Endometrium (tissue), 2 donors: ENCODE measurements at regions not wholly inside any gene's neighbourhood (a gene's known extent, or its start where the extent isn't known, plus 50 kb on each side); places are given as distances from the start of the nearest gene placed in this dataset.
A peak's percentile ranks its signal among the peaks of the same experiment; 100 is the strongest.

ENCODE experiments used
- FAIRE-seq: peaks from 2 replicates; lab custom pipeline; 2012; peaks lifted over from hg19 to GRCh38; lab: Jason Lieb, UNC
- donor health status: control.
- donor health status: control.

GRCh38 chr3:27939521-27939920, 217.4 kb upstream of the EOMES start:
- no peak for FAIRE-seq

DNA sequence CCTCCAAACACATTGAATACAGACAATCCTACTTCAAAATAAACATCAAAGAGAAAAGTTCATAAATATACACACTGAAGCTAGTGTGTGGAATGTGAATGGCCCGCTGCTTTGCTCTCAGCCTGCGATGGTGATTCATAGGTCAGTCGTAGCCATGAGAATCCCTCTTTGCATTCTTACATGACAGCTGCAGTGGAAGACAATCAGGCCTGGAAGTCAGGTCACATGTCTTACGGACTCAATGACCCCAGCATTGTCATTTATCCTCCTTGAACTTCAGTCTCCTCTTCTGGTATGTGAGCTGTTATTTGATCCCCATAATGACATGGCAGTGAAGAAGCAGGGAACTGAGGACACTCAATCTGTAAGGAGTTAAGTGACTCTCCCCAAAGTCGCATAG, 217.8 kb upstream of the EOMES start:
- no peak for FAIRE-seq

DNA sequence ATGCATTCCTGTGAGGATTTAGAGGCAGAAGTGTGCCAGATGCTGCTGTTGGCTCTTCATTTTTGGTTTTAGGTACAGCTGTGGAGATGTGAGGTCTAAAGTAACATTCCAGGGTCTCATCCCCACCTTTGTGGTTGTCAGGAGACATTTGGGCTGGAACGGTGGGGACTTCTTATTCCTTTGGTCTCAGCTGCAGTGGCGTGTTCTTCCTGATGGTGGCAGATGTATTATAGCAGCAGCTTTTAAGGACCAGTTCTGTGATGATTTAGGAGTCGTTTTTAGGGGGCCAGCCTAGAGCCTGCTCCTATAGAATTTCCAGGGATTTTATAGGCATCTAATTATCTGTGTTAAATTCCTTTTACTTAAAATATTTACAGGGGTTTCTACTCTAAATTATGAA, 221.0 kb upstream of the EOMES start:
- no peak for FAIRE-seq

- FAIRE-seq: no peak
Measured at GRCh38 chr3:27945229-27945628, 223.1 kb upstream of the EOMES start.

DNA sequence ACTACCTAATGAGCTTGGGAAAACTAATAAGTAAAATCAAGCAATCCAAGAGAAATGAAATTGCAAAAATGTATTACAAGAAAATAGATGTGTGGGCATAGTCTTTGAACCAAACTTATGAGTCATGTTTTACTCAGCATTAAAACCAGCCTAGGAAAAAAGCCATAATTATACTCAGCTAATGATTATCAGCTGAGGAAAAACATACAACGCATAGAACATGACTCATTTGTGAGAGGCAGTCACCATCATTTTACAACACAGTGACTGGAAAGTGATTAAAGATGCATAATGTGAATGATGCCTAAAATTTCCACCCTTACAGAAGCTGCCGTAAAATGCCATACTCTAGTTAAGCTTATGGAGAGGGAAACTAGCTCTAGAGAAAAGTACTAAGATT, 238.0 kb upstream of the EOMES start:
- FAIRE-seq: no peak

DNA sequence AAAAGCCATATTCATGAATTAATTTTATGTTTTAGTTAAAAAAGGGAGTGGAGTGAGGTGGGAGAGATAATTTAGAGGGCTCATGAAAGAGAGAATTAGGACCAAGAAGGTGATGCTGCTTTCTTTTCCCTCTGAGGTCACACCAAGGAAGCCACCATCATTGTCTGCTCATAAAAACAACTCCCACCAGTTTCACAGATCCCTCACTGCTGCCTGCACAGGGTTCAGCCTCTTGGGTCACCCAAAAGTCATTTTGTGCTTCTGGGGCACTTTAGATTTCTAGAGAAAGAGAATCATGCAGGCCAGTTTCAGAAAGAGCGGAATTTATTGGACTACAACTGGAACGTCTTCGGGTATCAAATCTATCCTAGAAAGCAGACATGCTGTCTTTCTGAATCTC, 241.4 kb upstream of the EOMES start:
- no peak for FAIRE-seq

GRCh38 chr3:27971600-27971999, 249.5 kb upstream of the EOMES start:
- FAIRE-seq: no peak

GRCh38 chr3:27976933-27977332, 254.8 kb upstream of the EOMES start:
- FAIRE-seq: no peak

GRCh38 chr3:27978440-27978839, 256.3 kb upstream of the EOMES start:
- no peak for FAIRE-seq

DNA sequence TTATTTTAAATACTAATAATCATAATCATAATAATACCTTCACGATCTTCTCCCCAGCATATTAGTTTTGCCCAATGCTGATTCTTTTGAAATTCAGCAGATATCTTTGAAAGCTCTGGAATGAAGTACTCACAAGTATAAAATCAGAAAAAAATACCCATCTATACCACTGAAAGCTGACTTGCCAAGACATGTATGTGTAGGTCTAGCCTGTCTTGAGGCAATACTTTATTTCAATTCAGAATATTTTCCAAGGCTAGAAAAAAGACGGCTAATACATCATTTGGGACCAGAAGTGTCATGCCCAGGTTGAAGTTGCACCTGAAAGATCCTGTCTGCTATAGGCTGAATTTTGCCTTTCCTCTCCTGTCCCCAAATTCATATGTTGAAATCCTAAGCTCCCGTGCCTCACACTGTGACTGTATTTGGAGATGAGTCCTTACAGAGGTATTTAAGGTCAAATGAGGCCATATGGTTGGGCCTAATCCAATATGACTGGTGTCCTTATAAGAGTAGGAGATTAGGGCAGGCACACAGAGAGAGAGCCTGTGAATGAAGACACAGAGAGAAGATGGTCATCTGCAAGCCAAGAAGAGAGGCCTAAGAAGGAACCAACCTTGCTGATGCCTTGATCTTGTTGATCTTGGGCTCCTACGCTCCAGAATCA, 255.9 kb upstream of the CMC1 start:
- no peak for FAIRE-seq

DNA sequence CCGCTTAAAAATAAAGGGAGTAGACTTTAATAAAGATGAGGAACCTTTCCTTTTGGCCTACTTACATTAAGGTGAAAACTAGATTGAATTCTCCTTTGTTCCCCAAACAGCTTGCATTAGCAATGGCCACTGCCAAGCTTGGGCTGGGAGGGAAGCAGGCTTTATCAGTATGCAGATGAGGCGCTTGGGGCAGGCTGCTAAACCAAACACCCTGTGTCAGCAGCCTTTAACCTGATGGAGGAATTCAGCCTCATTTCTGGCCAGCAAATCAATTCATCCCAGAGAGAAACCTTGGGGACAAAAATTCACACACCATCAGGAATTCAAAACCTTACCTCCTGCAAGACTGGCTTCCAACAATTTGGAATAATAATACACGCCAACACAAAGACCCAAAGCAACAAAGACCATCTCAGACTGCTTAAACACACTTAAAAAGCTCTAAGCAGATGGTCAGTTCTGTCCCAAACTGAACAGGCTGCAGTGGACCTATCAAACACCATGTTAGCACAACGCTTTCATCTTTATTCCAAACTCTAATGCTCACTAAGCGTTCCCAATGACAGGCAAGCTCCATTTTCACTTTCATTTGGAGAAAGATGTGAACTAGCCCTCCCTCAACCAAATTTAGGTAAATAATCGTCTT, 255.1 kb upstream of the CMC1 start:
- FAIRE-seq: no peak

- peak; percentile 50 for FAIRE-seq
Measured at GRCh38 chr3:27990324-27990723, 251.1 kb upstream of the CMC1 start.

- FAIRE-seq: no peak
Measured at GRCh38 chr3:27990837-27991236, 250.6 kb upstream of the CMC1 start.

DNA sequence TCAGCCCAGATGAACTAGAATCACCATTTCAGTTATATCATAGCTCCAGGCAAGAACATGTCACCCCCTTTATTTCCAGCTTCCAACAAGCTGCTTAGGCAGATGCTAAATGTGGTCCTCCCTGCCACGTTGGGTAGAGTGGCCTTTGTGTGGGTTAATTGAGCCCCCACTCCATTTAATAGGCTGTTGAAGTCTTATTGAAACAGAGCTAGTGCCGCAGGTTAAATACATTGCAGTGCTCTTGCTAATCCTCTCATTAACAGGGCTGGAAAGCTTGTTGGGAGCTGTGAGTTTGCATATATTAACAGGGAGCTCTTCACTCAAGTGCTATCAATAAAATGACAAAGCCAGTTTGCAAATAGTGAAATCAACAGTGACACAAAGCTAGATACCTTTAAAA, 248.4 kb upstream of the CMC1 start:
- no peak for FAIRE-seq

DNA sequence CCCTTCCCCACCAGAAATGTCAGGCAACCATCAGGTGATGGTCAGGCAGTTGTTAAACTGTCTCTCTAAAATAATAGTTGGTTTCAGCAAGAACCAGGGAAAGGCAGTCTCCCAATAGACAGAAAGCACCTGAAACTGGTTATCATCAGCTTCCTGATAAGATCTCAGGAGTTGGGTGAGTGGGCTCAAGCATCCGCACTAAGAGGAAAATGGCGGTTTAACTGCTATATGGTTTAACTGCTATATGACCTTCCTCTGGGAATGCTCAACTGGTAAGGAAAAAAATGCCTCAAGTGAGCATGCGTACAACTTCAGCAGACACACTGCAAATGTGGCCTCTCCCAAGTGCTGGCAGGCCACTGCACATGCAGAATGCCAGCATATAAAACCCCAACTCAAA, 240.8 kb upstream of the CMC1 start:
- FAIRE-seq: no peak

DNA sequence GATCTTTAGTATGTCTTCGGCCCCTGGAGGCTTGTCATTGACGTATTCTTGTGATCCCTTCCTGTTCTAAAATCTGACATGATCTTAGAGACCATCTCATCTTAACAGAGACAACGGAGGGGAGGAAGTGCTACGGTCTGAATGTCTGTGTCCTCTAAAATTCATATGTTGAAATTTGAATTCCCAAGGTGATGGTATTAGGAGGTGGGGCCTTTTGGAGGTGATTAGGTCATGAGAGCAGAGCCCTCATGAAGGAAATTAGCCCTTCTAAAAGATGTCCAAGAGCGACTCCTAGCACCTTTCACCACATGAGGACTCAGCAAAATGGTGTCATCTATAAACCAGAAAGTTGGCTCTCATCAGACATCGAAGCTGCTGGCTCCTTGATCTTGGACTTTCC, 233.2 kb upstream of the CMC1 start:
- FAIRE-seq: no peak

DNA sequence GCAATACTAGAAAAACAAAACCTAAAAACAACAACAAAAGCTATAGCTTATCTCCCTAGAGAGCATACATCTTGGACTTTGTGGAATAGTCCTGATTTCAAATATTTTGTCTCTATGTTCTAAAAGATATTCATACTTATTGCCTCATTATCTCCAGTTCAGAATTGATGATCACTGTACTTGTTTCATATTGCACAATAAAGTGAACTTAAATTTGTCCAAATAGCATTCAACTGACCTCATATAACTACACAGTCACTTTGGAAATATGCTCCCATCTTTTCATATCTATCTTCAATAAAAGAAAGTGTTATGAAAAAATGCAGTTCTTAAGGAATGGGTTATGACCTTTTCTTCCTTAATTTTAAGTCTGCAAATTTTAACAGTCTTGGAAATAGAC, 228.6 kb upstream of the CMC1 start:
- no peak for FAIRE-seq

DNA sequence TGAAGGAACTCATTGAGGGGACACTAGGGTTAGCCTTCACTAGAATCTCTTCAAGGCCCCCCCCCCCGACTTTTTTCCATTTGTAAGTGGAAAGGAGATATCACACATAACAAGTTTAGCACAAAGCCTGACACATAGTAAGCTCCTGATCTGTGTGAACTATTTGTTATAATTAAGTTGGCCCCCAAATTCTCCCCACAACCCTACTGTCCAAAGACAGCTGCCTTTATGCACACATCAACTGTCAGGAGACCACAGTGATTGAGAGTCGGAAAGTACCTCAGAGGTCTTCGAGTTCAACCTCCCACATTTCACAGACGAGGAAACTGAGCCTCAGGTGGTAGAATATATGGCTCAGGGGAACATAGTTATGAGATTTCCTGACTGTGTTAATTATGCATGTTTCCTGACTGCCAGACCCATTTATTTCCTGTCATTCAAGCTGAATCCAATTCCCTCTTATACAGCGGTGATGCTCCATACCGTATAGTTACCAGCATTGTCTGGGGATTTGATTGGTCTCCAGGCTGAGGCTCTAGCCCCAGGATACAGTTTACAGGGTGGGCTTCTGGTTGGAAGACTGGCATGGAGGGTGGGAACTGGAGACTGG, 227.4 kb upstream of the CMC1 start:
- FAIRE-seq: no peak

DNA sequence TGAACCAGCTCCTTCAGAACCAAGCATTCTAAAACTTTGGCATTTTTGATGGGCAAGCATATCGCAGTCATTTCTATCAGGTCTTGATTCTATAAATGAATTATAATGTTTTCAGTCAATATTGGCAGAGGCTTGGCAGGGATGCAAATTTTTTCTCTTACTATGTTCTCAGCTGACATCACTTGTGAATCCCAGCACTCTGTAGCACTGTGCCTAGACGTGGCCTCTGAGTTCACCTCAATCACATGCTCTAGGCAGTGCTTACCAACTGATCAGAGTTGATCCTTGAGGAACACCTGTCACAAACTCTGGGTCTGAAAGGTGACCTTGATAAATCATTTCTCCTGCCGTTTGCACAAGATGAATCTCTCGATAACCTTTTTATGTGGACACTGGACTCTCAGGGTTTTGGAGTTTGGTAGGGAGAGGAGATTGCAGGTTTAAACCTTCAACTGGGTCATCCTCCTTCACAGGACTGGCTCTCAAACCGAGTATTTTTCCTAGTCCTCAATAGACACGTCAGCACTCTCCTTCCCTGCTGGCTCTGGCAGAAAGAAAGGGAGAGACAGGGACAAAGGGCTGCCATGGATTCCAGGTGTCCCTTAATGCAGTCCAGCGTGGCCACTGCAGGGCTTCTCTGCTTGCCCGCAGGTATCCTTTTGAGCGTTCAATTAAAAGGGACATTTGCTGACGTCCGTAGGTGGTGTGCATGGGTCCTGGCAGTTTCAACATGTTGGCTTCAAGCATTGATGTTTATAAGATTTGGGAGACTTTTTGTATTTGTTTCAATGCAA, 222.3 kb upstream of the CMC1 start:
- FAIRE-seq: no peak

- FAIRE-seq: no peak
Measured at GRCh38 chr3:28019740-28020139, 221.7 kb upstream of the CMC1 start.

GRCh38 chr3:28022916-28023315, 218.5 kb upstream of the CMC1 start:
- FAIRE-seq: no peak

GRCh38 chr3:28028554-28028953, 212.9 kb upstream of the CMC1 start:
- FAIRE-seq: no peak
